Gastroesophageal sphincter (tissue), 4 donors: ENCODE measurements at regions not wholly inside any gene's neighbourhood (a gene's known extent, or its start where the extent isn't known, plus 50 kb on each side); places are given as distances from the start of the nearest gene placed in this dataset.

Source experiments
- ATAC-seq: fragments of 150-250 bp; one replicate; pipeline ENCODE4 v1.9.1; 2016; ENCODE audit warnings: mild to moderate bottlenecking, moderate library complexity
- H3K27ac ChIP-seq, 4 donors: fragments of 200-600 bp; sonication (generic) in 3 of 4; 1 replicate in 3 of 4; 2 replicates in 1 of 4; pipeline ENCODE4 v1.5.1; 2016 to 2019
- H3K27me3 ChIP-seq: fragments of 200-600 bp; sonication (generic); one replicate; pipeline ENCODE4 v1.5.1; 2019
- H3K36me3 ChIP-seq, 2 donors: fragments of 200-600 bp; sonication (generic); one replicate each; pipeline ENCODE4 v1.5.1; 2019; ENCODE audit warnings: control low read depth in 1 of 2
- H3K4me1 ChIP-seq, 3 donors: fragments of 200-600 bp; sonication (generic); 1 replicate in 2 of 3; 2 replicates in 1 of 3; pipeline ENCODE4 v1.5.1; 2016 to 2019; ENCODE audit warnings: control low read depth in 2 of 3
- H3K4me3 ChIP-seq, 2 donors: fragments of 200-600 bp; sonication (generic); one replicate each; pipeline ENCODE4 v1.5.1; 2019; ENCODE audit warnings: mild to moderate bottlenecking in 1 of 2, moderate library complexity in 1 of 2
- H3K9me3 ChIP-seq, 3 donors: fragments of 200-600 bp; sonication (generic); one replicate each; pipeline ENCODE4 v1.5.1; 2017 to 2019; ENCODE audit warnings: control low read depth in 2 of 3
- CTCF ChIP-seq, 4 experiments: fragments of 200-600 bp in 2 of 4; fragments of 450-650 bp in 2 of 4; sonication (generic) in 1 of 4; IDR thresholded peaks; one replicate each; pipeline ENCODE4 v1.5.1; 2017 to 2019; ENCODE audit warnings: antibody characterized with exemption in 4 of 4, mild to moderate bottlenecking in 2 of 4, moderate library complexity in 2 of 4
- EP300 ChIP-seq: sonication (generic); formaldehyde crosslinking; IDR thresholded peaks from one replicate; pipeline ENCODE4 v1.6.1; 2017; ENCODE audit warnings: antibody characterized with exemption, mild to moderate bottlenecking
- POLR2A ChIP-seq, 2 donors: fragments of 450-650 bp; IDR thresholded peaks; one replicate each; pipeline ENCODE4 v1.6.1; 2017; ENCODE audit warnings: antibody characterized with exemption in 2 of 2, mild to moderate bottlenecking in 2 of 2, moderate library complexity in 1 of 2
- POLR2AphosphoS5 ChIP-seq: sonication (generic); formaldehyde crosslinking; IDR thresholded peaks from one replicate; pipeline ENCODE4 v1.6.1; 2017; ENCODE audit warnings: antibody characterized with exemption
- WGBS, 2 donors: methylation state at CpG; one replicate each; pipeline ENCODE4 v1.1.5; 2018; ENCODE audit warnings: low coverage in 1 of 2; 5-methylcytosine and 5-hydroxymethylcytosine counted together

DNA sequence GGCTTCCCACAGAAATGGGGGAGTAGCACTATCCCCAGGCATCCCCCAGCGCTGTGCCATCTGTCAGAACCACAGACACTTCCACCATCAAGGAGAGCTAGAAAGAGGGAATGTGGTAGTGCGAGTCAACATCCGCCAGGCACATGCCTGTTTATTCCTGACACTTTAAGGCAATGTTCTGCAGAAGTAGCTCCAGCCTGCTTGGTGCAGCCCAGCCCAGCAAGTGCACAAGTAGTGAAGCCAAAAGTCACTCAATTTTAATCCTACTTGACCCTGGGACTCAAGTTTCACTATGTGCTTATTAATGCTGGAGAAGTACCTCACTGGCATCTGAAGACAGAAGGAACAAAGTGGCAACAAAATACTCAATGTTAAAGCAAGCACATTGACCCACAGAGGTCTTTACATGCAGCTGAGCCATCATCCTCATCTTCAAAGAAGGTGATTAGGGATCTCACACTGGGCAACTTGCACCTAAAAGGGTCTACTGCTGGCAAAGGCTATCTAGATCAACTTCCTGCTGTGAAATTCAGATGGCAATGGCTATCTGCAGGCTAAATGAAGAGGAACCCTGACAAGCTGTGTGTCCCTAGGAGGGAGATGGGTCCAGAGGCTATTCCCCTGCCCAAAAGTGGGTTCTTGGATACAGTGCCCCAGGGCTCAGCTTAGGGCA lies 61.4 kb upstream of the CLDN18 start:
- no peaks in the 10 kb centered on the region for H3K27me3 ChIP-seq
- no peaks in the 10 kb centered on the region for H3K36me3 ChIP-seq
- TF ChIP-seq CTCF (IDR thresholded peaks at IDR 0.05) (no peak), EP300 (no peak), POLR2A (IDR thresholded peaks at IDR 0.05) (no peak), POLR2AphosphoS5 (no peak)
- 38% methylated on average over 3 of the region's 3 CpGs; no CpG with 5 or more reads in 1 of the 2 donors for WGBS, 2 donors
- peaks cover 0 to 8% (median 0%) of the 10 kb centered on the region in 3 donors for H3K9me3 ChIP-seq
- H3K4me1 ChIP-seq, result no peaks in the 10 kb centered on the region
- H3K4me3 ChIP-seq, result no peak overlapping the region
- no peak for ATAC-seq
- no peak overlapping the region for H3K27ac ChIP-seq

GRCh38 chr3:137958636-137959035 lies 51.3 kb upstream of the CLDN18 start:
- ATAC-seq, result no peak
- TF ChIP-seq POLR2A (IDR thresholded peaks at IDR 0.05), result no peak
- Histone ChIP-seq H3K36me3 (no peaks in the 10 kb centered on the region), H3K9me3 (peaks cover 0 to 4% (median 0%) of the 10 kb centered on the region in 3 donors), H3K27ac (no peak overlapping the region), H3K4me1 (peaks cover 0 to 5% (median 0%) of the 10 kb centered on the region in 3 donors), H3K27me3 (no peaks in the 10 kb centered on the region), H3K4me3 (no peak overlapping the region)
